Endothelial cell of umbilical vein (primary cell): ENCODE measurements at regions not wholly inside any gene's neighbourhood (a gene's known extent, or its start where the extent isn't known, plus 50 kb on each side); places are given as distances from the start of the nearest gene placed in this dataset.

Source experiments
- BruUV-seq: library from RNA; stranded (reverse); fragments of 400-500 nt; replicated peaks from 2 replicates; lab custom pipeline; 2021; lab: Mats Ljungman, UMichigan
- CTCF ChIA-PET: fragments of 300-600, 350-600 bp; sonication (Branson Sonifier 250); formaldehyde crosslinking; loops from one replicate; lab custom pipeline; 2021; ENCODE audit warnings: antibody characterized with exemption, inconsistent platforms; lab: Charles Lee
- POLR2A ChIA-PET: fragments of 300-600, 350-600 bp; sonication (Branson Sonifier 250); formaldehyde crosslinking; loops from one replicate; lab custom pipeline; 2021; ENCODE audit warnings: antibody characterized with exemption, inconsistent platforms; lab: Charles Lee
- DNase-seq: peaks from one replicate; pipeline ENCODE4 v3.0.0-alpha.2; 2011; ENCODE audit warnings: low read depth, low spot score
- FAIRE-seq: peaks from 2 replicates; lab custom pipeline; 2011; peaks lifted over from hg19 to GRCh38; lab: Jason Lieb, UNC
- H2AFZ ChIP-seq: 2 replicates; pipeline ENCODE4 v1.6.0; 2012; ENCODE audit warnings: low read depth, low read length, control low read depth, inconsistent platforms
- H3K27ac ChIP-seq: 2 replicates; pipeline ENCODE4 v1.5.1; 2011; ENCODE audit warnings: low read depth, mild to moderate bottlenecking, control low read depth, low read length, moderate library complexity; ENCODE audit not compliant: insufficient read depth
- H3K27me3 ChIP-seq, 2 experiments: 2 replicates each; pipeline versions ENCODE4 v1.6.0 to v1.6.1; 2011; ENCODE audit warnings: low read length in 2 of 2, mixed read lengths in 1 of 2; ENCODE audit not compliant: control insufficient read depth in 2 of 2, insufficient read depth in 2 of 2
- H3K36me3 ChIP-seq, 2 experiments: 2 replicates in 1 of 2; 3 replicates in 1 of 2; pipeline ENCODE4 v1.5.1; 2011; ENCODE audit warnings: low read length in 2 of 2, mild to moderate bottlenecking in 1 of 2, moderate library complexity in 1 of 2; ENCODE audit not compliant: control insufficient read depth in 2 of 2, insufficient read depth in 2 of 2; ENCODE audit errors: extremely low read depth in 1 of 2
- H3K4me1 ChIP-seq: 3 replicates; pipeline ENCODE4 v1.5.1; 2011; ENCODE audit warnings: mild to moderate bottlenecking, low read length; ENCODE audit not compliant: control insufficient read depth, insufficient read depth; ENCODE audit errors: extremely low read depth
- H3K4me2 ChIP-seq: 2 replicates; pipeline ENCODE4 v1.6.1; 2011; ENCODE audit warnings: low read length, control low read depth, mixed read lengths; ENCODE audit not compliant: insufficient read depth
- H3K4me3 ChIP-seq, 3 experiments: fragments of 200-600 bp in 1 of 3; sonication (generic), shearing (Covaris generic) in 1 of 3; replicated peaks in 1 of 3; 2 replicates each; pipeline ENCODE4 v1.5.1; 2011 to 2016; ENCODE audit warnings: control low read depth in 3 of 3, low read length in 3 of 3, mild to moderate bottlenecking in 2 of 3, inconsistent platforms in 1 of 3, low read depth in 1 of 3, moderate library complexity in 1 of 3; ENCODE audit not compliant: insufficient read depth in 1 of 3
- H3K79me2 ChIP-seq: 2 replicates; pipeline ENCODE4 v1.6.0; 2012; ENCODE audit warnings: low read length, inconsistent platforms; ENCODE audit not compliant: control insufficient read depth, insufficient read depth
- H3K9ac ChIP-seq: replicated peaks from 2 replicates; pipeline ENCODE3; 2011; ENCODE audit warnings: low read length, control low read depth; ENCODE audit not compliant: insufficient read depth; ENCODE audit errors: extremely low read depth
- H3K9me1 ChIP-seq: replicated peaks from 3 replicates; pipeline ENCODE4 v1.6.0; 2011; ENCODE audit warnings: mild to moderate bottlenecking, low read length; ENCODE audit not compliant: control insufficient read depth, insufficient read depth; ENCODE audit errors: extremely low read depth
- H3K9me3 ChIP-seq: replicated peaks from 2 replicates; pipeline ENCODE4 v1.5.1; 2012; ENCODE audit warnings: low read length, inconsistent platforms; ENCODE audit not compliant: control insufficient read depth, insufficient read depth
- H4K20me1 ChIP-seq: replicated peaks from 2 replicates; pipeline ENCODE3; 2011; ENCODE audit warnings: mild to moderate bottlenecking, low read length; ENCODE audit not compliant: control insufficient read depth, insufficient read depth; ENCODE audit errors: extremely low read depth
- EZH2 ChIP-seq: IDR thresholded peaks from 2 replicates; pipeline ENCODE4 v1.6.1; 2012; ENCODE audit warnings: borderline replicate concordance, low read depth, mild to moderate bottlenecking, moderate library complexity, low read length, inconsistent platforms; ENCODE audit not compliant: severe bottlenecking
- GATA2 ChIP-seq: IDR thresholded peaks from 2 replicates; pipeline ENCODE4 v1.7.0; 2011; ENCODE audit warnings: low read depth, mild to moderate bottlenecking, moderate library complexity, mixed read lengths, low read length; ENCODE audit not compliant: insufficient read length, insufficient read depth
- JUN ChIP-seq: IDR thresholded peaks from 2 replicates; pipeline ENCODE4 v1.6.1; 2011; ENCODE audit warnings: borderline replicate concordance, low read depth; ENCODE audit not compliant: insufficient read length, insufficient read depth
- MYC ChIP-seq: IDR thresholded peaks from one replicate; pipeline ENCODE4 v1.6.1; 2011; ENCODE audit warnings: mild to moderate bottlenecking, low read depth, low read length
- POLR2A ChIP-seq: IDR thresholded peaks from 2 replicates; pipeline ENCODE4 v1.6.1; 2012; ENCODE audit warnings: low read depth, mild to moderate bottlenecking, control low read depth, low read length
- POLR2AphosphoS5 ChIP-seq: IDR thresholded peaks from 2 replicates; pipeline ENCODE4 v1.6.1; 2012; ENCODE audit warnings: low read depth, mild to moderate bottlenecking, control low read depth, low read length, moderate library complexity; ENCODE audit not compliant: insufficient read depth
- dilution Hi-C: fragments of 300-500 bp; cut with MboI; formaldehyde crosslinking; loops from one replicate; pipeline ENCODE4 v1.15.0; 2019; ENCODE audit warnings: low sequenced_read_pairs; ENCODE audit not compliant: extremely low pct_ligation_motif_present
- intact Hi-C: fragments of 100-400 bp; cut with micrococcal nuclease; formaldehyde crosslinking; loops from one replicate; pipeline ENCODE4 v1.10.0; 2022
- TF ChIP-seq, protein P1 (sequence below), 2 donors: IDR thresholded peaks; 1 replicate in 1 of 2; 2 replicates in 1 of 2; pipeline ENCODE4 v1.5.1; 2011; ENCODE audit warnings: low read length in 2 of 2, mild to moderate bottlenecking in 2 of 2, moderate library complexity in 2 of 2, control low read depth in 1 of 2, inconsistent platforms in 1 of 2, low read depth in 1 of 2; ENCODE audit not compliant: insufficient read depth in 1 of 2; ENCODE audit errors: extremely low read depth in 1 of 2
- TF ChIP-seq, protein P2 (sequence below): IDR thresholded peaks from 2 replicates; pipeline ENCODE4 v1.6.1; 2011; ENCODE audit not compliant: insufficient read depth, insufficient read length

DNA sequence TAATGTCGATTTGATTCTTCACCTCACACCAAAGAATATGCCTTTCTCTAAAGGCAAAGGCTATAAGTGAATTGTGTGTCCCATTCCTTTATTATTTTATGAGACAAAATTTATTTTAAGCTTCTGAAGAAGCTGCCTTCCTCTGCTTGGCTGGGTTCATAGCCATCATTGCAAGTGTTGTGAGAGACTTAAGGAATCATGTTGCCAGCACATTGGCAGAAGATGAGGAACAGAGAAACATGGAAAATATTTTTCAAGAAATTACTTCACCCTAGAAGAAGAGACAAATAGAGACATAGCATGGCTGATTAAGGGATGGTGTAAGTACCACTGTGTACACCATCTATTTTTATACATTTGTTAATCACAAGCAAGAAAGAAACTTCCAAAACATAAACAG is 230.1 kb upstream of the SEMA3E start:
- Histone ChIP-seq H3K27ac (no peak overlapping the region), H3K4me2 (no peak overlapping the region), H3K27me3 (peaks cover 0 to 6% of the 10 kb centered on the region in 2 experiments), H4K20me1 (no peaks in the 10 kb centered on the region), H3K79me2 (no peaks in the 10 kb centered on the region), H3K4me1 (no peaks in the 10 kb centered on the region), H3K9me1 (no peaks in the 10 kb centered on the region), H2AFZ (no peak overlapping the region), H3K9ac (no peak overlapping the region), H3K4me3 (no peak overlapping the region), H3K36me3 (no peaks in the 10 kb centered on the region), H3K9me3 (no peaks in the 10 kb centered on the region)
- intact Hi-C loops (no loop called here), dilution Hi-C loops (no loop called here)
- ChIA-PET POLR2A (no interaction called here), CTCF (no interaction called here)
- FAIRE-seq (no peak), DNase-seq (no peak)
- TF ChIP-seq POLR2AphosphoS5 (no peak), MYC (no peak), GATA2 (no peak), JUN (no peak), POLR2A (no peak), EZH2 (no peak)
- TF ChIP-seq, protein P1, sequence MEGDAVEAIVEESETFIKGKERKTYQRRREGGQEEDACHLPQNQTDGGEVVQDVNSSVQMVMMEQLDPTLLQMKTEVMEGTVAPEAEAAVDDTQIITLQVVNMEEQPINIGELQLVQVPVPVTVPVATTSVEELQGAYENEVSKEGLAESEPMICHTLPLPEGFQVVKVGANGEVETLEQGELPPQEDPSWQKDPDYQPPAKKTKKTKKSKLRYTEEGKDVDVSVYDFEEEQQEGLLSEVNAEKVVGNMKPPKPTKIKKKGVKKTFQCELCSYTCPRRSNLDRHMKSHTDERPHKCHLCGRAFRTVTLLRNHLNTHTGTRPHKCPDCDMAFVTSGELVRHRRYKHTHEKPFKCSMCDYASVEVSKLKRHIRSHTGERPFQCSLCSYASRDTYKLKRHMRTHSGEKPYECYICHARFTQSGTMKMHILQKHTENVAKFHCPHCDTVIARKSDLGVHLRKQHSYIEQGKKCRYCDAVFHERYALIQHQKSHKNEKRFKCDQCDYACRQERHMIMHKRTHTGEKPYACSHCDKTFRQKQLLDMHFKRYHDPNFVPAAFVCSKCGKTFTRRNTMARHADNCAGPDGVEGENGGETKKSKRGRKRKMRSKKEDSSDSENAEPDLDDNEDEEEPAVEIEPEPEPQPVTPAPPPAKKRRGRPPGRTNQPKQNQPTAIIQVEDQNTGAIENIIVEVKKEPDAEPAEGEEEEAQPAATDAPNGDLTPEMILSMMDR (IDR thresholded peaks at IDR 0.05; ENCODE audit: extremely low read depth in 1 of 2, insufficient read depth in 1 of 2, low read depth in 1 of 2, low read length in 2 of 2) = no peak
- TF ChIP-seq, protein P2, sequence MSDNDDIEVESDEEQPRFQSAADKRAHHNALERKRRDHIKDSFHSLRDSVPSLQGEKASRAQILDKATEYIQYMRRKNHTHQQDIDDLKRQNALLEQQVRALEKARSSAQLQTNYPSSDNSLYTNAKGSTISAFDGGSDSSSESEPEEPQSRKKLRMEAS = no peak
- BruUV-seq = no TSS peak
